ENCODE measurements at regions not wholly inside any gene's neighbourhood (a gene's known extent, or its start where the extent isn't known, plus 50 kb on each side); places are given as distances from the start of the nearest gene placed in this dataset.

- Histone ChIP-seq H2AFZ (ENCODE audit: control insufficient read depth, low read length) (no peak overlapping the region), H3K36me3 (ENCODE audit: control insufficient read depth in 2 of 2, extremely low read depth in 1 of 2, insufficient read depth in 2 of 2, low read length in 2 of 2) (no peaks in the 10 kb centered on the region), H3K9me1 (ENCODE audit: control insufficient read depth, extremely low read depth, insufficient read depth, low read length) (no peaks in the 10 kb centered on the region), H3K9me3 (ENCODE audit: control insufficient read depth, low read depth, low read length) (no peaks in the 10 kb centered on the region), H3K27ac (ENCODE audit: control insufficient read depth, insufficient read depth, low read length) (no peak overlapping the region), H3K4me2 (ENCODE audit: control insufficient read depth, extremely low read depth, insufficient read depth, low read depth, low read length) (no peak overlapping the region), H3K4me3 (ENCODE audit: control insufficient read depth in 2 of 3, extremely low read depth in 1 of 3, insufficient read depth in 2 of 3, low read depth in 1 of 3, low read length in 3 of 3) (no peak overlapping the region), H3K9ac (ENCODE audit: control insufficient read depth, extremely low read depth, insufficient read depth, low read length) (no peak overlapping the region), H3K4me1 (ENCODE audit: control insufficient read depth, extremely low read depth, insufficient read depth, low read length) (no peaks in the 10 kb centered on the region), H4K20me1 (ENCODE audit: control insufficient read depth, extremely low read depth, insufficient read depth, low read length) (no peaks in the 10 kb centered on the region), H3K79me2 (ENCODE audit: control insufficient read depth, insufficient read depth, low read length) (no peaks in the 10 kb centered on the region), H3K27me3 (ENCODE audit: control insufficient read depth, extremely low read depth, insufficient read depth, low read length) (no peaks in the 10 kb centered on the region)
- DNase-seq (ENCODE audit: low read depth, low spot score) (no peak), FAIRE-seq (no peak)
- dilution Hi-C loops (cut with MboI; ENCODE audit: extremely low pct_ligation_motif_present, low sequenced_read_pairs) = no loop called here
- no peak for TF ChIP-seq EZH2 (IDR thresholded peaks at IDR 0.05; ENCODE audit: low read length)
Measured at GRCh38 chrX:128156204-128156603, 104.0 kb upstream of the ACTRT1 start.

- dilution Hi-C loops (cut with MboI; ENCODE audit: extremely low pct_ligation_motif_present, low sequenced_read_pairs) = no loop called here
- Histone ChIP-seq H3K27me3 (ENCODE audit: control insufficient read depth, extremely low read depth, insufficient read depth, low read length) (no peaks in the 10 kb centered on the region), H3K36me3 (ENCODE audit: control insufficient read depth in 2 of 2, extremely low read depth in 1 of 2, insufficient read depth in 2 of 2, low read length in 2 of 2) (no peaks in the 10 kb centered on the region), H3K9me1 (ENCODE audit: control insufficient read depth, extremely low read depth, insufficient read depth, low read length) (no peaks in the 10 kb centered on the region), H3K79me2 (ENCODE audit: control insufficient read depth, insufficient read depth, low read length) (no peaks in the 10 kb centered on the region), H3K4me2 (ENCODE audit: control insufficient read depth, extremely low read depth, insufficient read depth, low read depth, low read length) (no peak overlapping the region), H3K4me1 (ENCODE audit: control insufficient read depth, extremely low read depth, insufficient read depth, low read length) (no peaks in the 10 kb centered on the region), H3K4me3 (ENCODE audit: control insufficient read depth in 2 of 3, extremely low read depth in 1 of 3, insufficient read depth in 2 of 3, low read depth in 1 of 3, low read length in 3 of 3) (no peak overlapping the region), H4K20me1 (ENCODE audit: control insufficient read depth, extremely low read depth, insufficient read depth, low read length) (no peaks in the 10 kb centered on the region), H3K9ac (ENCODE audit: control insufficient read depth, extremely low read depth, insufficient read depth, low read length) (no peak overlapping the region), H2AFZ (ENCODE audit: control insufficient read depth, low read length) (no peak overlapping the region), H3K9me3 (ENCODE audit: control insufficient read depth, low read depth, low read length) (no peaks in the 10 kb centered on the region), H3K27ac (ENCODE audit: control insufficient read depth, insufficient read depth, low read length) (no peak overlapping the region)
- FAIRE-seq (no peak), DNase-seq (ENCODE audit: low read depth, low spot score) (no peak)
- TF ChIP-seq CTCF (optimal IDR thresholded peaks at IDR 0.05 in 1 of 3, IDR thresholded peaks at IDR 0.05 in 1 of 3, conservative IDR thresholded peaks at IDR 0.05 in 1 of 3; ENCODE audit: extremely low read depth in 1 of 3, insufficient read depth in 2 of 3, low read length in 3 of 3) = no peak
- no peak for TF ChIP-seq EZH2 (IDR thresholded peaks at IDR 0.05; ENCODE audit: low read length)
Measured at GRCh38 chrX:128142745-128143144, 90.5 kb upstream of the ACTRT1 start.

- Histone ChIP-seq H3K4me1 (ENCODE audit: control insufficient read depth, extremely low read depth, insufficient read depth, low read length) (no peaks in the 10 kb centered on the region), H3K36me3 (ENCODE audit: control insufficient read depth in 2 of 2, extremely low read depth in 1 of 2, insufficient read depth in 2 of 2, low read length in 2 of 2) (no peaks in the 10 kb centered on the region), H3K79me2 (ENCODE audit: control insufficient read depth, insufficient read depth, low read length) (no peaks in the 10 kb centered on the region), H3K4me3 (ENCODE audit: control insufficient read depth in 2 of 3, extremely low read depth in 1 of 3, insufficient read depth in 2 of 3, low read depth in 1 of 3, low read length in 3 of 3) (no peak overlapping the region), H3K27me3 (ENCODE audit: control insufficient read depth, extremely low read depth, insufficient read depth, low read length) (no peaks in the 10 kb centered on the region), H3K9me1 (ENCODE audit: control insufficient read depth, extremely low read depth, insufficient read depth, low read length) (no peaks in the 10 kb centered on the region), H2AFZ (ENCODE audit: control insufficient read depth, low read length) (no peak overlapping the region), H3K27ac (ENCODE audit: control insufficient read depth, insufficient read depth, low read length) (no peak overlapping the region), H3K9ac (ENCODE audit: control insufficient read depth, extremely low read depth, insufficient read depth, low read length) (no peak overlapping the region), H3K9me3 (ENCODE audit: control insufficient read depth, low read depth, low read length) (peaks cover 2% of the 10 kb centered on the region), H3K4me2 (ENCODE audit: control insufficient read depth, extremely low read depth, insufficient read depth, low read depth, low read length) (no peak overlapping the region), H4K20me1 (ENCODE audit: control insufficient read depth, extremely low read depth, insufficient read depth, low read length) (no peaks in the 10 kb centered on the region)
- no peak for DNase-seq (ENCODE audit: low read depth, low spot score)
- dilution Hi-C loops (cut with MboI; ENCODE audit: extremely low pct_ligation_motif_present, low sequenced_read_pairs) = no loop called here
- TF ChIP-seq CTCF (optimal IDR thresholded peaks at IDR 0.05 in 1 of 3, IDR thresholded peaks at IDR 0.05 in 1 of 3, conservative IDR thresholded peaks at IDR 0.05 in 1 of 3; ENCODE audit: extremely low read depth in 1 of 3, insufficient read depth in 2 of 3, low read length in 3 of 3) = peak; percentile 16 to 50 (median 40)
- TF ChIP-seq EZH2 (IDR thresholded peaks at IDR 0.05; ENCODE audit: low read length) = no peak
- FAIRE-seq = no peak
Measured at GRCh38 chrX:128106630-128107029, 54.4 kb upstream of the ACTRT1 start.

All from keratinocyte (primary cell).